Nephron progenitor cell (in vitro differentiated cells): ENCODE measurements at regions not wholly inside any gene's neighbourhood (a gene's known extent, or its start where the extent isn't known, plus 50 kb on each side); places are given as distances from the start of the nearest gene placed in this dataset.

Source experiments
- DNase-seq: peaks from one replicate; pipeline ENCODE4 v3.0.0; 2021
- H3K27ac Mint-ChIP-seq: 2 replicates; pipeline ENCODE4 v1.8.0; 2021; ENCODE audit warnings: mild to moderate bottlenecking, moderate library complexity, mixed read lengths
- H3K27me3 Mint-ChIP-seq: 2 replicates; pipeline ENCODE4 v1.8.0; 2021; ENCODE audit warnings: mild to moderate bottlenecking, low read depth, mixed read lengths; ENCODE audit not compliant: poor library complexity
- H3K36me3 Mint-ChIP-seq: 2 replicates; pipeline ENCODE4 v1.8.0; 2021; ENCODE audit warnings: low read depth, mixed read lengths
- H3K4me1 Mint-ChIP-seq: 2 replicates; pipeline ENCODE4 v1.8.0; 2021; ENCODE audit warnings: mixed read lengths
- H3K4me3 Mint-ChIP-seq: 2 replicates; pipeline ENCODE4 v1.8.0; 2021; ENCODE audit warnings: mild to moderate bottlenecking, moderate library complexity, mixed read lengths
- H3K9me3 Mint-ChIP-seq: 2 replicates; pipeline ENCODE4 v1.8.0; 2021; ENCODE audit warnings: mild to moderate bottlenecking, moderate library complexity, mixed read lengths
- CTCF ChIP-seq: fragments of 200-600 bp; sonication (generic); IDR thresholded peaks from 2 replicates; pipeline ENCODE4 v1.5.0; 2021; ENCODE audit warnings: antibody characterized with exemption

GRCh38 chr5:155866971-155867370 lies 460.0 kb upstream of the SGCD start:
- no peak for TF ChIP-seq CTCF
- H3K27ac Mint-ChIP-seq = no peak overlapping the region
- no peaks in the 10 kb centered on the region for H3K4me1 Mint-ChIP-seq
- H3K27me3 Mint-ChIP-seq = peaks cover 12% of the 10 kb centered on the region
- no peaks in the 10 kb centered on the region for H3K9me3 Mint-ChIP-seq
- no peak overlapping the region for H3K4me3 Mint-ChIP-seq
- DNase-seq = no peak
- H3K36me3 Mint-ChIP-seq = no peaks in the 10 kb centered on the region

- DNase-seq = no peak
- H3K27ac Mint-ChIP-seq = no peak overlapping the region
- H3K27me3 Mint-ChIP-seq = peaks cover 12% of the 10 kb centered on the region
- TF ChIP-seq CTCF = no peak
- no peak overlapping the region for H3K4me3 Mint-ChIP-seq
- no peaks in the 10 kb centered on the region for H3K4me1 Mint-ChIP-seq
- no peaks in the 10 kb centered on the region for H3K9me3 Mint-ChIP-seq
- no peaks in the 10 kb centered on the region for H3K36me3 Mint-ChIP-seq
These were observed 459.4 kb upstream of the SGCD start for GRCh38 chr5:155867522-155868088.

- Mint-ChIP-seq H3K27me3 (peaks cover 16% of the 10 kb centered on the region), H3K9me3 (no peaks in the 10 kb centered on the region), H3K27ac (no peak overlapping the region), H3K4me1 (no peaks in the 10 kb centered on the region), H3K36me3 (no peaks in the 10 kb centered on the region), H3K4me3 (no peak overlapping the region)
- DNase-seq = no peak
- no peak for TF ChIP-seq CTCF
These were observed 456.3 kb upstream of the SGCD start for GRCh38 chr5:155870636-155871035.

- TF ChIP-seq CTCF = no peak
- Mint-ChIP-seq H3K4me3 (no peak overlapping the region), H3K27me3 (peaks cover 16% of the 10 kb centered on the region), H3K9me3 (no peaks in the 10 kb centered on the region), H3K4me1 (no peaks in the 10 kb centered on the region), H3K27ac (no peak overlapping the region), H3K36me3 (no peaks in the 10 kb centered on the region)
- no peak for DNase-seq
These were observed 455.3 kb upstream of the SGCD start for GRCh38 chr5:155871623-155872022.

GRCh38 chr5:155872629-155873220 lies 454.2 kb upstream of the SGCD start:
- Mint-ChIP-seq H3K4me3 (no peak overlapping the region), H3K27me3 (peaks cover 16% of the 10 kb centered on the region), H3K36me3 (no peaks in the 10 kb centered on the region), H3K9me3 (no peaks in the 10 kb centered on the region), H3K4me1 (no peaks in the 10 kb centered on the region), H3K27ac (no peak overlapping the region)
- TF ChIP-seq CTCF = no peak
- no peak for DNase-seq

- no peak for TF ChIP-seq CTCF
- Mint-ChIP-seq H3K4me3 (no peak overlapping the region), H3K27ac (no peak overlapping the region), H3K4me1 (peaks cover 4% of the 10 kb centered on the region), H3K27me3 (peaks cover 13% of the 10 kb centered on the region), H3K9me3 (peaks cover 18% of the 10 kb centered on the region), H3K36me3 (no peaks in the 10 kb centered on the region)
- no peak for DNase-seq
These were observed 447.9 kb upstream of the SGCD start for GRCh38 chr5:155878991-155879575.
